Epithelial cell of esophagus (primary cell): ENCODE measurements at regions not wholly inside any gene's neighbourhood (a gene's known extent, or its start where the extent isn't known, plus 50 kb on each side); places are given as distances from the start of the nearest gene placed in this dataset.

Experiments
- DNase-seq: peaks from one replicate; pipeline ENCODE4 v3.0.0; 2010; ENCODE audit warnings: low read depth
- H3K4me3 ChIP-seq: 2 replicates; pipeline ENCODE4 v1.5.1; 2011; ENCODE audit warnings: mild to moderate bottlenecking, low read length, control low read depth
- TF ChIP-seq, protein P1 (sequence below): IDR thresholded peaks from 2 replicates; pipeline ENCODE4 v1.5.1; 2011; ENCODE audit warnings: low read depth, mild to moderate bottlenecking, low read length, control low read depth, inconsistent platforms; ENCODE audit not compliant: insufficient read depth; ENCODE audit errors: missing control alignments

DNA sequence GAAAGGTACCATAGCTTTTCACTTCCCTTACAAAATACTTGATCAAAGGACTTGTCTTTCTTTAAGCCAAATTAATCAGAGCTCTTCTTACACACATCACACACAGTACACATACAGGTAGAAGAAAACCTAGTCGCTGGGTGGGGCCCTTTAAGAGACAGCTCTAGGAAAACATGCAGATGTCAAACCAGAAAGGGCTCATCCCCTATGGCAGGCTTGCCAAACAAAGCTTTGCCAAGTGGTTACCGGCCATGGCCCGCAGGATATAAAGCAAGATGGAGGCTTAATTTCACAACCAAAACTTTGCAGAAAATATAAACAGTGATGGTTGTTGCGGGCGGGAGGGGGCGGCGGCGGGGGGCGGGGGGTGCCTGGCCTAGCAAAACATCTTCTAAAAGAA, 2156.0 kb upstream of the PIK3C3 start:
- TF ChIP-seq, protein P1, sequence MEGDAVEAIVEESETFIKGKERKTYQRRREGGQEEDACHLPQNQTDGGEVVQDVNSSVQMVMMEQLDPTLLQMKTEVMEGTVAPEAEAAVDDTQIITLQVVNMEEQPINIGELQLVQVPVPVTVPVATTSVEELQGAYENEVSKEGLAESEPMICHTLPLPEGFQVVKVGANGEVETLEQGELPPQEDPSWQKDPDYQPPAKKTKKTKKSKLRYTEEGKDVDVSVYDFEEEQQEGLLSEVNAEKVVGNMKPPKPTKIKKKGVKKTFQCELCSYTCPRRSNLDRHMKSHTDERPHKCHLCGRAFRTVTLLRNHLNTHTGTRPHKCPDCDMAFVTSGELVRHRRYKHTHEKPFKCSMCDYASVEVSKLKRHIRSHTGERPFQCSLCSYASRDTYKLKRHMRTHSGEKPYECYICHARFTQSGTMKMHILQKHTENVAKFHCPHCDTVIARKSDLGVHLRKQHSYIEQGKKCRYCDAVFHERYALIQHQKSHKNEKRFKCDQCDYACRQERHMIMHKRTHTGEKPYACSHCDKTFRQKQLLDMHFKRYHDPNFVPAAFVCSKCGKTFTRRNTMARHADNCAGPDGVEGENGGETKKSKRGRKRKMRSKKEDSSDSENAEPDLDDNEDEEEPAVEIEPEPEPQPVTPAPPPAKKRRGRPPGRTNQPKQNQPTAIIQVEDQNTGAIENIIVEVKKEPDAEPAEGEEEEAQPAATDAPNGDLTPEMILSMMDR = no peak
- DNase-seq = peak; percentile 75

DNA sequence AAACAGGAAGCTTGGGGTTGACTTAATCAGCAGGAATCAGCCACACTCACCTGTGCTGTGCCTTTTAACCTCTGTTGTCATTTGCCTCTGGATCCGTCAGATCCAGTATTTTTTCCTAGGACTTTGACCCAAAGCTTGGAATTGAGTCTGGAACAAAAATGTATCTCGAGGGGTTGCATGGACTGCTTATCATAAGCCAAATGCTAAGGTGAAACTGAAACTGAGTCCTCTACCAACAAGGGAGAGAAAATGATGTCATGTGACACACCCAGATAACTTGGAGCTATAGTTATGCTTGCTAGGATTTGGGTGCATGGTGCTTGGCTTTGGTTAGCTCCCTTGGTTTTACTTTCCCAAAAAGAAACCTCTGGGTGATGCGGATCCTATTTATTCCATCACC, 2158.6 kb upstream of the PIK3C3 start:
- TF ChIP-seq, protein P1 = no peak
- peak; percentile 40 for DNase-seq
- no peak overlapping the region for H3K4me3 ChIP-seq

More for the DNA sequence above, 2156.0 kb upstream of the PIK3C3 start:
- H3K4me3 ChIP-seq = peak overlapping the region; percentile 83

DNA sequence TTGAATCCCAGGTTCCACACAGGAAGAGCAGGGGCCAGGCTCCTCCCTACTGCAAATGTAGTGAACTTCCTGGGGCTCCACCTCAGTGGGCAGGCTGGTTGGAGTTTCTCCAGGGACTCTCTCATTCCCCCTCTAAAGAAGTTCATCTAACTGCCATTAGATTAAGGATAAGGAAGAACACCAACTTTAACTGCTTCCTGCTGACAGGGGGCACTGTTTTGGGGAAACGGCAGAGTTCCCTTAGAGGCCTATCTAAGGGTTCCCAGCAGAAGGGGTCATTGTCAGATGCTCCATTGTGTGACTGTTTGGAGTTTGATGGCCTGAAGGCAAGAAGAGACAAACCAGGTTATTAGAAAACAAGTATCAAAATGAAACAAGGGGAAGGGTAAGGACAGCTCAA, 2159.7 kb upstream of the PIK3C3 start:
- no peak overlapping the region for H3K4me3 ChIP-seq
- no peak for DNase-seq
- TF ChIP-seq, protein P1 = no peak

DNA sequence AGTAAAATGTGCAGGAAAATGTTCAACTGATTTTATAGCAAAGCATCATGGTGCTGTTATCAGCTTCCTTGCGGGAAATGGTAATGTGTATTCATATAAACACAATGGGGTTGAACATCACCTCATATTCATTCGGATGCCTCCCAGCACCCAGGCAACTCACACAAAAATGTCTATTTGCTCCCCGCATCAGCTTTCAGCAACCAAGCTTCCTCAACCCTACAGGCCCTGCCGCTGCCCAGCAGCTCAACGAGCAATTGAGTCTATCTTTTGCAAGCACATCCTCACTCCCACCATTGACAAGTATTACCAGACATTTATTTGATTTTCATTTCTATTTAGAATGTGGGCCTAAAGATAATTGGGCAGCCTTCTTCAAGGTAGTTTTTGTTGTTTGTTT, 2161.4 kb upstream of the PIK3C3 start:
- DNase-seq = no peak
- TF ChIP-seq, protein P1 = no peak
- H3K4me3 ChIP-seq = no peak overlapping the region

DNA sequence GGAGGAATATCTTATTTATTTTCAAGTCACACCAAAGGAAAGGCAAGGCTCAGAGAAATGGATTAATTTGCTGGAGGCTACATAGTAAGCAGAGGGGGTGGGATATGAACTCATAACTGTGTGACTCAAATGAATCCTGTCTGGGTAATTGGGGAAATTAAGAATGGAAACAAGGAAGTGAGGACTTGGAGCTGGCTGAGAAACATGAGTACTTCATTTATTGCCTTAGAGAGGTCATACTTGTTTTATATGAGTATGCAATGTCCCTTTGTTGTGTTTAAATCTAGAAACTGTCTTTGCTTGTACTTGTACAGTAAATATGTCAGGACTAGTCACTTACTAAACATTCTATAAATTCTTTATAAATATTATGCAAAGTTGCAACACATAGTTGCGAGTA, 2166.7 kb upstream of the PIK3C3 start:
- H3K4me3 ChIP-seq = no peak overlapping the region
- TF ChIP-seq, protein P1 = no peak
- peak; percentile 93 for DNase-seq

DNA sequence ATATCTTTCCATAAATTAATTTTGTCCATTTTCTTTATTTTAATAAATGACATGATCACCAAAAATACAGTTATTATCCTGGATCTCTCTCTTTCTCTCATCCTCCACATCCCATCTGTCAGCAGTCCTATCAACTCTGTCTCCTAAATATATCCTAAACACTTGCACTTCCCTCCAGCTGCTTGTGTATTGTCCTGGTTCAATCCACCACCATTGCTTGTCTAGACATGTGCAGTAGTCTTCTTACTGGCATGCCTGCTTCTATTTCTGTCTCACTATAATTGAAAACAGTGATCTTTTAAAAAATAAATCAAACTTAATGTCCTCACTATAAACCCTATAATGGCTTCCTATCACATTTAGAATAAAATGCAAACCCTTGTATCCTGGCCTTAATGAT, 2168.6 kb upstream of the PIK3C3 start:
- no peak overlapping the region for H3K4me3 ChIP-seq
- TF ChIP-seq, protein P1 = no peak
- DNase-seq = peak; percentile 54

DNA sequence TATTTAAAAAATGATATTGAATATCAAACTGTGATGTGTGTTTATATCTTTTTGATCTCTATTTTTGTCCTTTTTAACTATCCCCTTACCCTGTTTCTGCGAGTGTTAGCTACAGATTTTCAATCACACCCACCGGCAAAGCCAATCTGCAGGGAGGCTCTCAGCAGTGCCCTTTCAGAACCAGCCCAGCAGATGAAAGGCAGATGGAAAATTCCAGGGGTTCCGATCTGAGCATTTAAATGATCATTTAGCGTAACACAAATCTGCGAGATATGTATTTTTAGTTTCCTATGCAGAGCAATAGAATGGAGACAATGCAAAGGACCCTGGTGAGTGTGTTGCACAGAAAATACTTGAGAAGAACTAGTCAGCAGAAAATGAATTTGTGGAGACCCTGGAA, 2170.5 kb upstream of the PIK3C3 start:
- H3K4me3 ChIP-seq = no peak overlapping the region
- no peak for DNase-seq
- TF ChIP-seq, protein P1 = no peak
